HEK293 (cell line): ENCODE measurements at regions not wholly inside any gene's neighbourhood (a gene's known extent, or its start where the extent isn't known, plus 50 kb on each side); places are given as distances from the start of the nearest gene placed in this dataset.

Source experiments
- CTCF ChIA-PET: fragments of 350-600 bp; formaldehyde crosslinking; extraction: SDS; loops from one replicate; lab custom pipeline; 2021; ENCODE audit warnings: antibody characterized with exemption; lab: Yijun Ruan, JAX
- POLR2A ChIA-PET: fragments of 300-600 bp; formaldehyde crosslinking; extraction: SDS; loops from one replicate; lab custom pipeline; 2020; ENCODE audit warnings: antibody characterized with exemption, inconsistent platforms; lab: Yijun Ruan, JAX
- H3K27ac ChIP-seq: fragments of 200-500 bp; sonication (Bioruptor generic); 2 replicates; pipeline ENCODE4 v1.5.1; 2014; ENCODE audit warnings: low read depth, low read length, control low read depth, inconsistent platforms; ENCODE audit errors: extremely low read depth
- H3K36me3 ChIP-seq, 2 experiments: fragments of 200-500 bp in 1 of 2; sonication (Bioruptor generic) in 1 of 2; 1 replicate in 1 of 2; 2 replicates in 1 of 2; pipeline ENCODE4 v1.5.1; 2014 to 2017; ENCODE audit warnings: inconsistent platforms in 2 of 2, low read length in 2 of 2; ENCODE audit not compliant: control insufficient read depth in 2 of 2, insufficient read depth in 1 of 2
- H3K4me1 ChIP-seq: fragments of 200-500 bp; sonication (Bioruptor generic); 2 replicates; pipeline ENCODE4 v1.5.1; 2014; ENCODE audit warnings: mild to moderate bottlenecking, low read length, inconsistent platforms; ENCODE audit not compliant: control insufficient read depth, insufficient read depth
- H3K4me3 ChIP-seq: 2 replicates; pipeline ENCODE4 v1.5.1; 2011; ENCODE audit warnings: low read depth, mild to moderate bottlenecking, control low read depth, low read length, moderate library complexity
- H3K9me3 ChIP-seq: fragments of 200-500 bp; sonication (Bioruptor generic); 2 replicates; pipeline ENCODE4 v1.5.1; 2014; ENCODE audit warnings: low read depth, low read length, inconsistent platforms; ENCODE audit not compliant: control insufficient read depth, insufficient read depth
- GLI2 ChIP-seq: fragments of 450-650 bp; formaldehyde crosslinking; IDR thresholded peaks from 2 replicates; pipeline ENCODE4; 2017; ENCODE audit warnings: missing biosample characterization, missing genetic modification characterization, low read depth, borderline replicate concordance
- KLF9 ChIP-seq: fragments of 450-650 bp; formaldehyde crosslinking; IDR thresholded peaks from 2 replicates; pipeline ENCODE4 v1.5.1; 2016; ENCODE audit warnings: missing biosample characterization, missing genetic modification characterization, low read depth
- PRDM10 ChIP-seq: fragments of 450-650 bp; formaldehyde crosslinking; IDR thresholded peaks from 2 replicates; pipeline ENCODE4 v1.5.1; 2016; ENCODE audit warnings: missing biosample characterization, missing genetic modification characterization
- PRDM6 ChIP-seq: fragments of 450-650 bp; formaldehyde crosslinking; IDR thresholded peaks from 2 replicates; pipeline ENCODE4 v1.5.1; 2017; ENCODE audit warnings: missing biosample characterization, missing genetic modification characterization
- RBAK ChIP-seq: fragments of 450-650 bp; formaldehyde crosslinking; IDR thresholded peaks from 2 replicates; pipeline ENCODE4 v1.5.1; 2016; ENCODE audit warnings: missing biosample characterization, missing genetic modification characterization
- SP2 ChIP-seq: fragments of 450-650 bp; formaldehyde crosslinking; IDR thresholded peaks from 2 replicates; pipeline ENCODE4 v1.5.1; 2016; ENCODE audit warnings: missing biosample characterization, missing genetic modification characterization
- SP7 ChIP-seq: fragments of 450-650 bp; formaldehyde crosslinking; IDR thresholded peaks from 2 replicates; pipeline ENCODE4 v1.5.1; 2016; ENCODE audit warnings: missing biosample characterization, missing genetic modification characterization
- ZBTB20 ChIP-seq: fragments of 450-650 bp; formaldehyde crosslinking; IDR thresholded peaks from 2 replicates; pipeline ENCODE4 v1.5.1; 2016; ENCODE audit warnings: missing biosample characterization, missing genetic modification characterization
- ZNF311 ChIP-seq: fragments of 450-650 bp; formaldehyde crosslinking; IDR thresholded peaks from 2 replicates; pipeline ENCODE4 v1.5.1; 2017; ENCODE audit warnings: missing biosample characterization, missing genetic modification characterization, borderline replicate concordance
- ZNF398 ChIP-seq: fragments of 450-650 bp; formaldehyde crosslinking; IDR thresholded peaks from 2 replicates; pipeline ENCODE4 v1.5.1; 2017; ENCODE audit warnings: missing biosample characterization, missing genetic modification characterization
- ZNF654 ChIP-seq: fragments of 450-650 bp; formaldehyde crosslinking; IDR thresholded peaks from 2 replicates; pipeline ENCODE4 v1.5.1; 2016; ENCODE audit warnings: low read depth, missing biosample characterization, missing genetic modification characterization
- ZNF692 ChIP-seq: fragments of 450-650 bp; formaldehyde crosslinking; IDR thresholded peaks from 2 replicates; pipeline ENCODE4 v1.5.1; 2016; ENCODE audit warnings: missing biosample characterization, missing genetic modification characterization
- ZNF768 ChIP-seq: fragments of 450-650 bp; formaldehyde crosslinking; IDR thresholded peaks from 2 replicates; pipeline ENCODE4 v1.5.1; 2018; ENCODE audit warnings: missing biosample characterization, mild to moderate bottlenecking, missing genetic modification characterization
- ZNF830 ChIP-seq: fragments of 450-650 bp; IDR thresholded peaks from 2 replicates; pipeline ENCODE4 v1.5.0; 2018; ENCODE audit warnings: missing biosample characterization, missing genetic modification characterization, low read depth, mild to moderate bottlenecking, moderate library complexity
- ZSCAN18 ChIP-seq: fragments of 450-650 bp; formaldehyde crosslinking; IDR thresholded peaks from 2 replicates; pipeline ENCODE4 v1.5.1; 2016; ENCODE audit warnings: missing biosample characterization, missing genetic modification characterization
- ZSCAN30 ChIP-seq: fragments of 450-650 bp; IDR thresholded peaks from 2 replicates; pipeline ENCODE4 v1.5.1; 2018; ENCODE audit warnings: missing biosample characterization, mild to moderate bottlenecking, missing genetic modification characterization, moderate library complexity
- ZSCAN4 ChIP-seq: fragments of 450-650 bp; formaldehyde crosslinking; IDR thresholded peaks from 2 replicates; pipeline ENCODE4 v1.5.1; 2017; ENCODE audit warnings: missing biosample characterization, missing genetic modification characterization

- Histone ChIP-seq H3K36me3 (no peaks in the 10 kb centered on the region), H3K4me3 (no peak overlapping the region), H3K4me1 (no peaks in the 10 kb centered on the region), H3K9me3 (no peaks in the 10 kb centered on the region), H3K27ac (no peak overlapping the region)
- ChIA-PET POLR2A (no interaction called here), CTCF (interaction anchor here (0.7 kb wide), 1 partner anchor 62 kb away, joined by 5 read pairs; no protein-coding TSS in a partner anchor)
- TF ChIP-seq ZBTB20 (tag by site-specific recombination) (no peak), RBAK (tag by site-specific recombination) (no peak), GLI2 (tag by site-specific recombination) (no peak)
Measured at GRCh38 chr3:144175644-144176425, 204.2 kb downstream of the DIPK2A start.

GRCh38 chr3:144177649-144178048, 206.0 kb downstream of the DIPK2A start:
- CTCF ChIA-PET: interaction anchor here (0.6 kb wide), 1 partner anchor 334 kb away, joined by 3 read pairs; no protein-coding TSS in a partner anchor
- TF ChIP-seq ZNF830 (tag by site-specific recombination): no peak
- TF ChIP-seq PRDM10 (tag by site-specific recombination): no peak
- no peak for TF ChIP-seq SP7 (tag by site-specific recombination)
- TF ChIP-seq KLF9 (tag by site-specific recombination): no peak
- TF ChIP-seq SP2 (tag by site-specific recombination): no peak
- H3K9me3 ChIP-seq: no peaks in the 10 kb centered on the region
- POLR2A ChIA-PET: no interaction called here
- H3K27ac ChIP-seq: no peak overlapping the region
- H3K36me3 ChIP-seq: no peaks in the 10 kb centered on the region
- no peaks in the 10 kb centered on the region for H3K4me1 ChIP-seq
- no peak overlapping the region for H3K4me3 ChIP-seq

GRCh38 chr3:144178607-144179006, 207.0 kb downstream of the DIPK2A start:
- ChIA-PET POLR2A (no interaction called here), CTCF (no interaction called here)
- Histone ChIP-seq H3K9me3 (no peaks in the 10 kb centered on the region), H3K4me1 (no peaks in the 10 kb centered on the region), H3K36me3 (no peaks in the 10 kb centered on the region), H3K4me3 (no peak overlapping the region), H3K27ac (no peak overlapping the region)
- TF ChIP-seq ZNF398: no peak
- no peak for TF ChIP-seq ZSCAN18
- no peak for TF ChIP-seq ZSCAN4 (tag by site-specific recombination)
- TF ChIP-seq ZNF692 (tag by site-specific recombination): no peak
- no peak for TF ChIP-seq ZNF768 (tag by site-specific recombination)
- TF ChIP-seq ZNF654 (tag by site-specific recombination): no peak
- TF ChIP-seq KLF9 (tag by site-specific recombination): no peak
- TF ChIP-seq ZNF311 (tag by site-specific recombination): no peak
- no peak for TF ChIP-seq PRDM6 (tag by site-specific recombination)
- TF ChIP-seq ZSCAN30 (tag by site-specific recombination): no peak
